NCI-H1092 treated with DMSO at 0.1 percent for 48 hours (cell line): ENCODE measurements at regions not wholly inside any gene's neighbourhood (a gene's known extent, or its start where the extent isn't known, plus 50 kb on each side); places are given as distances from the start of the nearest gene placed in this dataset.
"Not testable (repeated sequence)": the region's sequence is repeated elsewhere in the genome, so short reads cannot be mapped to it uniquely, and the experiment has no call there.

Experiments used
- DNase-seq: peaks from one replicate; lab custom pipeline; 2025; lab: John Stamatoyannopoulos, UW

- DNase-seq, result not testable (repeated sequence)
These were observed 452.1 kb downstream of the GOLGA6L6 start for GRCh38 chr15:20089541-20089940.

- not testable (repeated sequence) for DNase-seq
These were observed 457.6 kb downstream of the GOLGA6L6 start for GRCh38 chr15:20084026-20084425.

GRCh38 chr15:20074082-20074481 lies 467.5 kb downstream of the GOLGA6L6 start:
- DNase-seq, result not testable (repeated sequence)

- not testable (repeated sequence) for DNase-seq
These were observed 472.6 kb downstream of the GOLGA6L6 start for GRCh38 chr15:20069043-20069442.

- not testable (repeated sequence) for DNase-seq
These were observed 475.4 kb downstream of the GOLGA6L6 start for GRCh38 chr15:20066173-20066572.

GRCh38 chr15:20065508-20065907 lies 476.1 kb downstream of the GOLGA6L6 start:
- DNase-seq, result not testable (repeated sequence)

GRCh38 chr15:20063167-20063566 lies 478.4 kb downstream of the GOLGA6L6 start:
- DNase-seq, result not testable (repeated sequence)

GRCh38 chr15:20060838-20061237 lies 480.8 kb downstream of the GOLGA6L6 start:
- DNase-seq, result not testable (repeated sequence)

GRCh38 chr15:20056871-20057270 lies 484.7 kb downstream of the GOLGA6L6 start:
- not testable (repeated sequence) for DNase-seq

GRCh38 chr15:20055921-20056320 lies 485.7 kb downstream of the GOLGA6L6 start:
- not testable (repeated sequence) for DNase-seq

- DNase-seq, result not testable (repeated sequence)
These were observed 493.4 kb downstream of the GOLGA6L6 start for GRCh38 chr15:20048189-20048588.

- DNase-seq, result not testable (repeated sequence)
These were observed 496.4 kb downstream of the GOLGA6L6 start for GRCh38 chr15:20045165-20045564.

GRCh38 chr15:20040691-20041090 lies 500.9 kb downstream of the GOLGA6L6 start:
- DNase-seq, result not testable (repeated sequence)

- not testable (repeated sequence) for DNase-seq
These were observed 516.6 kb downstream of the GOLGA6L6 start for GRCh38 chr15:20025040-20025439.

GRCh38 chr15:20022349-20022748 lies 519.3 kb downstream of the GOLGA6L6 start:
- DNase-seq, result not testable (repeated sequence)

- DNase-seq, result not testable (repeated sequence)
These were observed 520.2 kb downstream of the GOLGA6L6 start for GRCh38 chr15:20021351-20021750.

GRCh38 chr15:20020588-20020987 lies 521.0 kb downstream of the GOLGA6L6 start:
- not testable (repeated sequence) for DNase-seq

GRCh38 chr15:20019758-20020157 lies 521.8 kb downstream of the GOLGA6L6 start:
- DNase-seq, result not testable (repeated sequence)

- DNase-seq, result not testable (repeated sequence)
These were observed 524.0 kb downstream of the GOLGA6L6 start for GRCh38 chr15:20017581-20017980.

GRCh38 chr15:20016941-20017340 lies 524.7 kb downstream of the GOLGA6L6 start:
- not testable (repeated sequence) for DNase-seq

GRCh38 chr15:20012837-20013236 lies 528.8 kb downstream of the GOLGA6L6 start:
- DNase-seq, result not testable (repeated sequence)

GRCh38 chr15:20010759-20011158 lies 530.8 kb downstream of the GOLGA6L6 start:
- not testable (repeated sequence) for DNase-seq

- DNase-seq, result not testable (repeated sequence)
These were observed 532.0 kb downstream of the GOLGA6L6 start for GRCh38 chr15:20009619-20010018.

GRCh38 chr15:20007338-20007737 lies 534.3 kb downstream of the GOLGA6L6 start:
- DNase-seq, result not testable (repeated sequence)
